IMR-90 (cell line): ENCODE measurements at regions not wholly inside any gene's neighbourhood (a gene's known extent, or its start where the extent isn't known, plus 50 kb on each side); places are given as distances from the start of the nearest gene placed in this dataset.
A peak's percentile ranks its signal among the peaks of the same experiment; 100 is the strongest.

ENCODE experiments used
- ATAC-seq: fragments of 200-7000 bp; cut with Tn5 transposase; 2 replicates; pipeline ENCODE4 v1.9.1; 2020; ENCODE audit warnings: low read depth, mild to moderate bottlenecking, moderate library complexity
- BruUV-seq: library from RNA; stranded (reverse); fragments of 400-500 nt; replicated peaks from 2 replicates; lab custom pipeline; 2021; lab: Mats Ljungman, UMichigan
- CTCF ChIA-PET: fragments of 300-600 bp; formaldehyde crosslinking; extraction: SDS; loops from one replicate; lab custom pipeline; 2021; ENCODE audit warnings: antibody characterized with exemption; lab: Yijun Ruan, JAX
- POLR2A ChIA-PET: fragments of 300-600 bp; sonication (Branson Sonifier 250); formaldehyde crosslinking; loops from one replicate; lab custom pipeline; 2022; ENCODE audit warnings: antibody characterized with exemption; ENCODE audit not compliant: unreplicated experiment; lab: Charles Lee
- DNase-seq: peaks from one replicate; pipeline ENCODE4 v3.0.0; 2013
- H2AFZ ChIP-seq: replicated peaks from 2 replicates; pipeline ENCODE3; 2013; ENCODE audit warnings: low read length, mild to moderate bottlenecking; ENCODE audit not compliant: poor library complexity
- H2AK5ac ChIP-seq: 2 replicates; pipeline ENCODE4 v1.6.1; 2013; ENCODE audit warnings: low read depth, low read length, inconsistent platforms
- H2AK9ac ChIP-seq: replicated peaks from 2 replicates; pipeline ENCODE3; 2013; ENCODE audit warnings: mild to moderate bottlenecking, low read depth, low read length, moderate library complexity; ENCODE audit not compliant: poor library complexity
- H2BK120ac ChIP-seq: 2 replicates; pipeline ENCODE4 v1.6.1; 2013; ENCODE audit warnings: low read depth, low read length, inconsistent platforms
- H2BK15ac ChIP-seq: 3 replicates; pipeline ENCODE4 v1.6.1; 2013; ENCODE audit warnings: low read depth, low read length, inconsistent platforms
- H2BK20ac ChIP-seq: 2 replicates; pipeline ENCODE4 v1.6.1; 2013; ENCODE audit warnings: low read depth, mild to moderate bottlenecking, inconsistent platforms, low read length, moderate library complexity
- H2BK5ac ChIP-seq: 2 replicates; pipeline ENCODE4 v1.6.1; 2013; ENCODE audit warnings: mild to moderate bottlenecking, low read depth, low read length, inconsistent platforms; ENCODE audit not compliant: poor library complexity, severe bottlenecking
- H3K14ac ChIP-seq: replicated peaks from 2 replicates; pipeline ENCODE4 v1.6.1; 2013; ENCODE audit warnings: low read depth, low read length, inconsistent platforms
- H3K18ac ChIP-seq: 2 replicates; pipeline ENCODE4 v1.6.1; 2013; ENCODE audit warnings: low read depth, low read length, control low read depth
- H3K23ac ChIP-seq: 2 replicates; pipeline ENCODE4 v1.6.1; 2013; ENCODE audit warnings: low read depth, low read length, inconsistent platforms
- H3K27ac ChIP-seq: 2 replicates; pipeline ENCODE4 v1.5.1; 2013; ENCODE audit warnings: mild to moderate bottlenecking, control low read depth, low read length; ENCODE audit not compliant: insufficient read depth
- H3K27me3 ChIP-seq: 2 replicates; pipeline ENCODE4 v1.6.1; 2013; ENCODE audit warnings: low read length; ENCODE audit not compliant: control insufficient read depth, insufficient read depth
- H3K36me3 ChIP-seq: 2 replicates; pipeline ENCODE4 v1.6.1; 2013; ENCODE audit warnings: low read length, mixed read lengths; ENCODE audit not compliant: control insufficient read depth, insufficient read depth
- H3K4ac ChIP-seq: 2 replicates; pipeline ENCODE4 v1.6.1; 2013; ENCODE audit warnings: low read depth, low read length, inconsistent platforms
- H3K4me1 ChIP-seq: 2 replicates; pipeline ENCODE4 v1.6.1; 2013; ENCODE audit warnings: low read length, mixed read lengths; ENCODE audit not compliant: control insufficient read depth, insufficient read depth
- H3K4me2 ChIP-seq: 2 replicates; pipeline ENCODE4 v1.6.1; 2013; ENCODE audit warnings: low read depth, mild to moderate bottlenecking, control low read depth, low read length, moderate library complexity
- H3K4me3 ChIP-seq: 2 replicates; pipeline ENCODE4 v1.5.1; 2013; ENCODE audit warnings: low read depth, mild to moderate bottlenecking, control low read depth, low read length, moderate library complexity; ENCODE audit not compliant: insufficient read depth
- H3K56ac ChIP-seq: 2 replicates; pipeline ENCODE4 v1.6.1; 2013; ENCODE audit warnings: low read length, inconsistent platforms; ENCODE audit not compliant: insufficient read depth; ENCODE audit errors: extremely low read depth
- H3K79me1 ChIP-seq, 2 experiments: 2 replicates each; pipeline ENCODE4 v1.6.1; 2013; ENCODE audit warnings: low read length in 2 of 2, inconsistent platforms in 1 of 2, low read depth in 1 of 2
- H3K9ac ChIP-seq: 2 replicates; pipeline ENCODE4 v1.6.1; 2013; ENCODE audit warnings: low read depth, low read length, control low read depth
- H3K9me1 ChIP-seq: 2 replicates; pipeline ENCODE4 v1.6.1; 2013; ENCODE audit warnings: low read length, inconsistent platforms; ENCODE audit not compliant: insufficient read depth
- H3K9me3 ChIP-seq: 2 replicates; pipeline ENCODE4 v1.6.1; 2013; ENCODE audit warnings: low read length; ENCODE audit not compliant: control insufficient read depth, insufficient read depth
- H4K20me1 ChIP-seq: 2 replicates; pipeline ENCODE4 v1.6.1; 2013; ENCODE audit warnings: low read length, inconsistent platforms; ENCODE audit not compliant: insufficient read depth
- H4K5ac ChIP-seq: 2 replicates; pipeline ENCODE4 v1.6.1; 2013; ENCODE audit warnings: mild to moderate bottlenecking, low read depth, low read length, control low read depth
- H4K8ac ChIP-seq, 2 experiments: 2 replicates each; pipeline ENCODE4 v1.6.1; 2013; ENCODE audit warnings: low read depth in 2 of 2, low read length in 2 of 2, control low read depth in 1 of 2, inconsistent platforms in 1 of 2
- H4K91ac ChIP-seq: 2 replicates; pipeline ENCODE4 v1.6.1; 2013; ENCODE audit warnings: low read depth, low read length, inconsistent platforms; ENCODE audit not compliant: insufficient read depth
- WGBS, 2 experiments: methylation state at CpG; one replicate each; pipeline versions ENCODE4 v1.1.5 to v1.1.7; 2013; ENCODE audit warnings: missing lambda C conversion rate in 2 of 2; ENCODE audit not compliant: insufficient read length in 1 of 2; ENCODE audit errors: extremely low coverage in 2 of 2; 5-methylcytosine and 5-hydroxymethylcytosine counted together
- dilution Hi-C: fragments of 300-500 bp; cut with HindIII; formaldehyde crosslinking; loops from one replicate; pipeline ENCODE4 v1.14.3; 2018; ENCODE audit warnings: low sequenced_read_pairs; ENCODE audit not compliant: unreplicated experiment
- in situ Hi-C: fragments of 300-500 bp; cut with MboI; formaldehyde crosslinking; loops from 3 replicates; pipeline ENCODE4 v1.14.3; 2019; ENCODE audit warnings: low sequenced_read_pairs, inconsistent platforms, mixed read lengths
- intact Hi-C: fragments of 100-400 bp; cut with micrococcal nuclease; formaldehyde crosslinking; loops from 2 replicates; pipeline ENCODE4 v1.10.0; 2022
- TF ChIP-seq, protein P1 (sequence below): fragments of 150-350 bp; IDR thresholded peaks from 2 replicates; pipeline ENCODE4 v1.6.1; 2017; ENCODE audit warnings: mild to moderate bottlenecking, antibody characterized with exemption, low read length, low read depth
- TF ChIP-seq, protein P2 (sequence below): conservative IDR thresholded peaks from 2 replicates; pipeline ENCODE4 v1.5.1; 2012; ENCODE audit warnings: mild to moderate bottlenecking, low read depth, low read length, improper control_type of control experiment

DNA sequence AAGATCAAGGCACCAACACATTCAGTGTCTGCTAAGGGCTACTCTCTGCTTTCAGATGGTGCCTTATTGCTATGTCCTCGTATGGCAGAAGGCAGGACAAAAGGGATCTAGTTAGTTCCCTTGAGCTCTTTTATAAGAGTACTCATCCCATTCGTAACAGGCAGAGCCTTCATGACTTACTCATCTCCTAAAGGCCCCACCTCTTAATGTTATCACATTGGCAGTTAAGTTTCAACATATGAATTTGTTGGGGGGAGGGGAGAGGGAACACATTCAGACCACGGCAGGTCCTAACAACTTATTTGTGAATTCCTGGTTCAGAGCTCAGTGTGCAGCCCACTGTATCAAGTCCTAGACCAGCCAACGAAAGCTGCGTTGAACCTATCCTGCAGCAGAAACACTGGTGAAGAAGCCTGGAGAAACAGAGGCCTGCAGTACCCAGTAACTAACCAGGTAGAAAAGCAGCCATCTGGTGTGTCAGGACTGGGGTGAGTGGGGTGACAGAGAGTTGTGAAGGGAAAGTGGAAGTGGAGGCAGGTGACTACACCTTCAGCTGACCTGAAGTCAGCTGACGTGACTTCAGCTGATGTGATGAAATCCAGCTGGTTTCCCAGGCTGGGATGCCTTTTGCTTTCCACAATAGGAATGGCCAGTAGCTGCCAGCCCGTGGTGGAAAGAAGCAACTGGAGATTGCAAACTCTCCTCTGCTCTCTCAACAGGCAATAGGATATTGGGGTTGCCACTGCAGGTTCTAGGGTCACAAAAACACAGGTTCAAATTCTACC, 101.6 kb upstream of the PLXNC1 start:
- H2AK9ac ChIP-seq = no peak overlapping the region
- intact Hi-C loops = no loop called here
- no peak overlapping the region for H4K5ac ChIP-seq
- BruUV-seq = no TSS peak
- H4K8ac ChIP-seq = no peak overlapping the region
- H3K4me1 ChIP-seq = peaks cover 5% of the 10 kb centered on the region; the same call in 1 of the 2 replicates
- TF ChIP-seq, protein P1, sequence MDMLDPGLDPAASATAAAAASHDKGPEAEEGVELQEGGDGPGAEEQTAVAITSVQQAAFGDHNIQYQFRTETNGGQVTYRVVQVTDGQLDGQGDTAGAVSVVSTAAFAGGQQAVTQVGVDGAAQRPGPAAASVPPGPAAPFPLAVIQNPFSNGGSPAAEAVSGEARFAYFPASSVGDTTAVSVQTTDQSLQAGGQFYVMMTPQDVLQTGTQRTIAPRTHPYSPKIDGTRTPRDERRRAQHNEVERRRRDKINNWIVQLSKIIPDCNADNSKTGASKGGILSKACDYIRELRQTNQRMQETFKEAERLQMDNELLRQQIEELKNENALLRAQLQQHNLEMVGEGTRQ = peak; percentile 52; the same call in 1 of the 2 replicates
- TF ChIP-seq, protein P2, sequence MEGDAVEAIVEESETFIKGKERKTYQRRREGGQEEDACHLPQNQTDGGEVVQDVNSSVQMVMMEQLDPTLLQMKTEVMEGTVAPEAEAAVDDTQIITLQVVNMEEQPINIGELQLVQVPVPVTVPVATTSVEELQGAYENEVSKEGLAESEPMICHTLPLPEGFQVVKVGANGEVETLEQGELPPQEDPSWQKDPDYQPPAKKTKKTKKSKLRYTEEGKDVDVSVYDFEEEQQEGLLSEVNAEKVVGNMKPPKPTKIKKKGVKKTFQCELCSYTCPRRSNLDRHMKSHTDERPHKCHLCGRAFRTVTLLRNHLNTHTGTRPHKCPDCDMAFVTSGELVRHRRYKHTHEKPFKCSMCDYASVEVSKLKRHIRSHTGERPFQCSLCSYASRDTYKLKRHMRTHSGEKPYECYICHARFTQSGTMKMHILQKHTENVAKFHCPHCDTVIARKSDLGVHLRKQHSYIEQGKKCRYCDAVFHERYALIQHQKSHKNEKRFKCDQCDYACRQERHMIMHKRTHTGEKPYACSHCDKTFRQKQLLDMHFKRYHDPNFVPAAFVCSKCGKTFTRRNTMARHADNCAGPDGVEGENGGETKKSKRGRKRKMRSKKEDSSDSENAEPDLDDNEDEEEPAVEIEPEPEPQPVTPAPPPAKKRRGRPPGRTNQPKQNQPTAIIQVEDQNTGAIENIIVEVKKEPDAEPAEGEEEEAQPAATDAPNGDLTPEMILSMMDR = no peak
- no peak overlapping the region for H3K18ac ChIP-seq
- DNase-seq (no peak), ATAC-seq (no peak)
- H3K56ac ChIP-seq = no peak overlapping the region
- no peak overlapping the region for H3K4me2 ChIP-seq
- H2BK15ac ChIP-seq = no peak overlapping the region
- H3K23ac ChIP-seq = no peak overlapping the region
- POLR2A ChIA-PET = no interaction called here
- H2BK5ac ChIP-seq = no peak overlapping the region
- CTCF ChIA-PET = no interaction called here
- H2AK5ac ChIP-seq = 0 out of 2 replicates have a peak overlapping the region, but pooled peaks have one; percentile 21
- dilution Hi-C loops = no loop called here
- H3K9me1 ChIP-seq = no peaks in the 10 kb centered on the region
- no peaks in the 10 kb centered on the region for H4K20me1 ChIP-seq
- H3K14ac ChIP-seq = no peak overlapping the region
- H2AFZ ChIP-seq = peak overlapping the region; percentile 2
- H2BK20ac ChIP-seq = no peak overlapping the region
- H3K9me3 ChIP-seq = no peaks in the 10 kb centered on the region
- in situ Hi-C loops = no loop called here
- H3K4me3 ChIP-seq = no peak overlapping the region
- no peaks in the 10 kb centered on the region for H3K79me1 ChIP-seq
- no peak overlapping the region for H3K9ac ChIP-seq
- H3K27me3 ChIP-seq = no peaks in the 10 kb centered on the region
- no peak overlapping the region for H3K27ac ChIP-seq
- H3K36me3 ChIP-seq = no peaks in the 10 kb centered on the region
- WGBS, 2 experiments = 70% methylated on average over 2 of the region's 7 CpGs; no CpG with 5 or more reads in 1 of the 2 experiments
- no peak overlapping the region for H2BK120ac ChIP-seq
- H4K91ac ChIP-seq = no peak overlapping the region
- H3K4ac ChIP-seq = no peak overlapping the region
